ENCODE measurements at regions not wholly inside any gene's neighbourhood (a gene's known extent, or its start where the extent isn't known, plus 50 kb on each side); places are given as distances from the start of the nearest gene placed in this dataset.

GRCh38 chr4:24453951-24454350 is 130.4 kb downstream of the DHX15 start (continued):
- no peak for TF ChIP-seq PRDM10 (IDR thresholded peaks at IDR 0.05; ENCODE audit: partially characterized antibody)
- no peak for TF ChIP-seq ZC3H8 (IDR thresholded peaks at IDR 0.05)
- TF ChIP-seq CEBPB (tag; IDR thresholded peaks at IDR 0.05) = no peak
- no peak for TF ChIP-seq MED1 (CRISPR knock-in tag; IDR thresholded peaks at IDR 0.05; ENCODE audit: borderline replicate concordance)
- TF ChIP-seq ZNF655 (CRISPR knock-in tag; IDR thresholded peaks at IDR 0.05) = no peak

GRCh38 chr4:24451870-24452269 is 132.5 kb downstream of the DHX15 start:
- 0% methylated on average over 2 of the region's 2 CpGs for whole genome bisulfite sequencing (ENCODE audit: insufficient coverage, low coverage, missing lambda C conversion rate)
- no peak for DNase-seq (ENCODE audit: extremely low read depth in 1 of 4, low spot score in 3 of 4)
- Histone ChIP-seq H3K4me2 (ENCODE audit: insufficient read depth, low read length) (no peak overlapping the region), H3K9ac (ENCODE audit: insufficient read depth in 1 of 2, low read depth in 2 of 2, low read length in 2 of 2) (no peak overlapping the region), H3K9me1 (ENCODE audit: control insufficient read depth, insufficient read depth, low read length) (no peaks in the 10 kb centered on the region), H4K20me1 (replicated peaks; ENCODE audit: control insufficient read depth, insufficient read depth, low read length) (no peaks in the 10 kb centered on the region), H3K36me3 (ENCODE audit: control insufficient read depth, insufficient read depth, low read length) (no peaks in the 10 kb centered on the region), H3K4me3 (no peak overlapping the region), H3K79me2 (ENCODE audit: control insufficient read depth, insufficient read depth, low read length) (no peaks in the 10 kb centered on the region), H3K27ac (ENCODE audit: extremely low read depth, low read depth, low read length) (no peak overlapping the region), H3K4me1 (replicated peaks in 1 of 2; ENCODE audit: control insufficient read depth in 2 of 2, insufficient read depth in 2 of 2, low read length in 2 of 2) (no peaks in the 10 kb centered on the region), H2AFZ (ENCODE audit: low read depth, low read length) (no peak overlapping the region), H3K9me3 (replicated peaks; ENCODE audit: control insufficient read depth, insufficient read depth, low read depth, low read length) (no peaks in the 10 kb centered on the region), H3K27me3 (ENCODE audit: control insufficient read depth in 2 of 2, insufficient read depth in 2 of 2, low read length in 2 of 2) (no peaks in the 10 kb centered on the region; a peak in 1 of 5 replicates)
- intact Hi-C loops (cut with micrococcal nuclease) (no loop called here), in situ Hi-C loops (cut with MboI) (no loop called here)
- ChIA-PET CTCF (ENCODE audit: low intra/inter-chr PET ratio) (no interaction called here), POLR2A (no interaction called here)
- no TSS peak for BruUV-seq (replicated peaks)
- ATAC-seq = no peak
- TF ChIP-seq ZNF134 (CRISPR knock-in tag; conservative IDR thresholded peaks at IDR 0.05) = peak; percentile 64
- TF ChIP-seq DIDO1 (tag; IDR thresholded peaks at IDR 0.05; ENCODE audit: low read depth) = no peak
- FAIRE-seq = no peak
